Fibroblast of lung (primary cell): ENCODE measurements at regions not wholly inside any gene's neighbourhood (a gene's known extent, or its start where the extent isn't known, plus 50 kb on each side); places are given as distances from the start of the nearest gene placed in this dataset.

Experiments
- CTCF ChIP-seq, 2 donors: IDR thresholded peaks in 1 of 2; conservative IDR thresholded peaks in 1 of 2; 1 replicate in 1 of 2; 2 replicates in 1 of 2; pipeline ENCODE4 v1.5.1; 2011 to 2012; ENCODE audit warnings: low read length in 2 of 2, control low read depth in 1 of 2, inconsistent platforms in 1 of 2, low read depth in 1 of 2, mild to moderate bottlenecking in 1 of 2
- EZH2 ChIP-seq: IDR thresholded peaks from 2 replicates; pipeline ENCODE4 v1.5.1; 2012; ENCODE audit warnings: low read length, control low read depth, mild to moderate bottlenecking; ENCODE audit errors: missing control alignments

GRCh38 chr10:121113911-121114310 lies 262.7 kb downstream of the WDR11 start:
- no peak for TF ChIP-seq CTCF (conservative IDR thresholded peaks at IDR 0.05 in 1 of 2, IDR thresholded peaks at IDR 0.05 in 1 of 2; ENCODE audit: low read depth in 1 of 2, low read length in 2 of 2)
- no peak for TF ChIP-seq EZH2
